ENCODE measurements at regions not wholly inside any gene's neighbourhood (a gene's known extent, or its start where the extent isn't known, plus 50 kb on each side); places are given as distances from the start of the nearest gene placed in this dataset.

DNA sequence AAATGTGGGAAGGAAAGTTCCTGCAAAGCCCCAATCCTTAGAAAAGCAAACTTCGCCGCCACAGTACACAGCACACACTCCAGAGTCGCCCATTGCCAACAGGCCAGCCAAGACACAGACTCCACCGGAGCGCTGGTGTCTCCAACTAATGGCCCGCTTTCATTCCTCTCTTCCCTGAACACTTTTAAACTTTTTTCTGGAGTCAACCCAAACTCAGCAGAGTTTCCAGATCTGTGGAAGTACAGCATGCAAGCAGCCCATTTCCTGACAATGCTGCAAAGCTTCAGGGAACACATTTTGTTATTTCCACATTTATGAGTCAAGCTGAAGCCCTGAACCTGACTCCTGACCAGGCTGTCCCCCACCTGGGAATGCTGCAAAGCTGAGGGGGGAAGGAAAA lies 351.9 kb downstream of the NFIB start:
- no peak for TF ChIP-seq CTCF (IDR thresholded peaks at IDR 0.05; ENCODE audit: low read depth, low read length)
- no peak for DNase-seq (ENCODE audit: extremely low read depth, low read depth)

DNA sequence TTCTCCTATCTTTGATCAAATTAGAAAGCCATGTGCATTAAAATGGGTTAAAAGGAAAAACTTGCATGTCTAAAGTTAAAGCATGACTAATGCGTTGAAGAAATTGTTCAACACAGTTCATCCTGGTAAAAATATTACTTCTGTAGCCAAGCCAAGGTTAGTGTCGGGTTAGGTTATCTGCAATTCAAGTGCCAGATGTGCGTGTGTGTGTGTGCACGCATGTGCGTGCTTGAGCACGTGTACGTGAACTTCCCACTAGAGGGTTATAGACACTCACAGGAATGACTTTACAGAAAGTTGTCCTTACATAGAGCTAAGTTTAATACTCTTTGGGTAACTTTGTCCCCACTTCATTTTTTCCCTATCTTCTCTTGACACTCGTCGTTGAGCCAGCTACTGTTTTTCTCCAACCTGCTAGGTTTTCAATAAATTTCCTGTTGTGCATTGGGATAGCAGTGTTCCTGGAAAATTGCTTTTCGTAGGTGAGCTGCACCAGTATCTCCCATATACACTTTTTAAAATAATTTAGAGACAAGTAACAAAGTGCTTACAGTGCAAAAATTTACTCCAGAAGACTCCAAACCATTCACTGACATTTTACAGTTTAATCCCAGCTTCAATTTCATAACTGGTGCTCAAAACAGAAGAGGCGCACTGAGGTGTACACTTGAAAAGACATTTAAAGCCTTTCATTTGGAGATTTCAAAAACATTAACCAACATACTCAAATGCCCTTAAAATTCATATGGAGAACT lies 353.8 kb downstream of the NFIB start:
- TF ChIP-seq CTCF (IDR thresholded peaks at IDR 0.05; ENCODE audit: low read depth, low read length), result no peak
- no peak for DNase-seq (ENCODE audit: extremely low read depth, low read depth)

DNA sequence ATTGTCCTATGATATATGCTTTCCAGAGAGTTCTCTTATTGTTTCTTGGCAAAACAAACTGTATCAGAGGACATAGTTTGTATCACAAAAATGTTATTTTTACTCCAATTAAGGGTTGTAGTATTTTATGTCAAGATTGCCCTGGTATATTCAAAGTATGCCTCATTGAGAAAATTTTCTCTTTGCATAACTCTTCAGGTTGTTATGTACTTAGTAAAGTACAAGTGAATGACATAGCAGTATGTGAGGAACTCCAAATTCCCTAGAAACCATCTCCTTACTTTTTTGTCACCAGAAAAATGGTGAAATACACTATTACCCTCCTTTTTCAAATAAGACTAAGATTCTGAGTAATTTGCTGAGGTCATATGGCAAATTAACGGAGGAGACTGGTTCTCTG lies 355.3 kb downstream of the NFIB start:
- TF ChIP-seq CTCF (IDR thresholded peaks at IDR 0.05; ENCODE audit: low read depth, low read length), result no peak
- DNase-seq (ENCODE audit: extremely low read depth, low read depth), result no peak

DNA sequence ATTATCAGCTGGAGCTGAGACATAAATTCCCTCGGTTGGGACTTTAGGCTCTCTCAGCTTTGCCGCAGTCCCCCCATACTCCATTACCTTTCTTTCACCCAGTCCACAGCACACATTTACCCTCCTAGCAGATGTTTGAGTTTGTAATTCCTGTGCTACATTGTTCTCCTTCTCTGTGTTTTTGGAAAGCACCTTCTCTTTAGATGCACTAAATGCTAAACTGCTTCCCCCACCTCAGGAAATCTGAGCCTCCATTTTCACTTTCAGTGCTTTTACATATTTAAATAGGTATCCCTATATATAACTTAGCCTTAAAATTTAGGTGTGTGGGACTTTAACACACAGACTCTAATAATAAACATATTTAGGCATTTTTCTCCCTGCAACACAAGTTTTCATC lies 356.9 kb downstream of the NFIB start:
- TF ChIP-seq CTCF (IDR thresholded peaks at IDR 0.05; ENCODE audit: low read depth, low read length), result no peak
- no peak for DNase-seq (ENCODE audit: extremely low read depth, low read depth)

DNA sequence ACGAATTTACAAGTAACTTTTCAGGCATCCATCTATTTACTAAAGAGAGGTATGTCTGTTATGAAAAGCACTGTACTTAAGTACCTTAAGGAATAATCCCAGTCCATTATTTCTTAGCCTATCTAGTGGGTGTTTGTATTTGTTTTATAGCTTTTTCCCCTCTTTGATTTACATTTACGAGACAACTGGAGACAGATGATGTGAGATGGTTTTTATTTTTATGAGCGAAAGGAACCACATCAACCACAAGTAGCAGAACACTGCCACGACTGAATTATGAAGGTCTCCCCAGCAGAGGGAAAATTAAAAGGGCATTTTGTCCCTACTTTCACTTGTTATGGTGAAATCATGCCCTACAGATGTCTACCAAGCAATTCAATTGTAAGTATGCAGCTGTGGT lies 357.8 kb downstream of the NFIB start:
- no peak for TF ChIP-seq CTCF (IDR thresholded peaks at IDR 0.05; ENCODE audit: low read depth, low read length)
- no peak for DNase-seq (ENCODE audit: extremely low read depth, low read depth)

DNA sequence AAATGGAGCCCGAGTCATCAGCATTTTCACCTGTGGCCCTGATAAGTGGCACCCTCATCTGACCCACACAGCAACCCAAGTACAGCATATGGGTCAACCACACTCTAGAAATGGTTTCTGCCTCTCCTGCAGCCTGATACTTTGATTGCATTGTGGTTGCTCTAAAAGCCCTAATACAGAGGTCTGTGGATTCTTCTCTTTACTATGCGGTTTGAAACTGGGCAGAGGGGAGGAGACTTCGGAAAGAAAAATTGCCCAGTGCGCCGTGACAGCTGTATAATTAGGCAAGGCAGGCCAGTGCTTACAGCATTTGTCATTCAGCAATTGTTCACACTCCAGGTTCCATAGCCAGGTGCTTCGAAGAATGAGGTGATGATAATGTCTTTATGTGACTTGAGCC lies 361.0 kb downstream of the NFIB start:
- no peak for DNase-seq (ENCODE audit: extremely low read depth, low read depth)
- TF ChIP-seq CTCF (IDR thresholded peaks at IDR 0.05; ENCODE audit: low read depth, low read length), result no peak

GRCh38 chr9:13948037-13948436 lies 365.9 kb downstream of the NFIB start:
- no peak for DNase-seq (ENCODE audit: extremely low read depth, low read depth)
- no peak for TF ChIP-seq CTCF (IDR thresholded peaks at IDR 0.05; ENCODE audit: low read depth, low read length)

Measured in AG09319 (cell line).